ENCODE measurements at regions not wholly inside any gene's neighbourhood (a gene's known extent, or its start where the extent isn't known, plus 50 kb on each side); places are given as distances from the start of the nearest gene placed in this dataset.

DNA sequence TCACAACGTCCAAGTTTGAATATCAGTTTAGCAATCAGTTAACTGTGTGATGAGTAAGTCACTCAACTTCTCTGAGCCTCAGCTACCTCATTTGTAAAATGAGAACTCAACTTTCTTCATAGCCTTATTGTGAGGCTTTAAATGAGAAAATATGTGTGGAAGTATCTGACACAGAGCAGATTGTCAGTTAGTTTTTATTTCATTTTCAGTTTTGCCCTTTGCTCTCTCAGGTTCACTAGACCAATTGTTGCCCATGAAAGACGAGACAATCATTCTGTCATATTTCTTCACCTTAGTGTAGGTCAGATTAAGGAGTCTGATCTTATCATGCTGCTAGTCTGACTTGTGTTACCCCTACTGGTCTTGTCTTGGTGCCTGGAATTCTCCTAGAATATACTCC is 232.8 kb upstream of the PTBP2 start:
- TF ChIP-seq, protein P1, sequence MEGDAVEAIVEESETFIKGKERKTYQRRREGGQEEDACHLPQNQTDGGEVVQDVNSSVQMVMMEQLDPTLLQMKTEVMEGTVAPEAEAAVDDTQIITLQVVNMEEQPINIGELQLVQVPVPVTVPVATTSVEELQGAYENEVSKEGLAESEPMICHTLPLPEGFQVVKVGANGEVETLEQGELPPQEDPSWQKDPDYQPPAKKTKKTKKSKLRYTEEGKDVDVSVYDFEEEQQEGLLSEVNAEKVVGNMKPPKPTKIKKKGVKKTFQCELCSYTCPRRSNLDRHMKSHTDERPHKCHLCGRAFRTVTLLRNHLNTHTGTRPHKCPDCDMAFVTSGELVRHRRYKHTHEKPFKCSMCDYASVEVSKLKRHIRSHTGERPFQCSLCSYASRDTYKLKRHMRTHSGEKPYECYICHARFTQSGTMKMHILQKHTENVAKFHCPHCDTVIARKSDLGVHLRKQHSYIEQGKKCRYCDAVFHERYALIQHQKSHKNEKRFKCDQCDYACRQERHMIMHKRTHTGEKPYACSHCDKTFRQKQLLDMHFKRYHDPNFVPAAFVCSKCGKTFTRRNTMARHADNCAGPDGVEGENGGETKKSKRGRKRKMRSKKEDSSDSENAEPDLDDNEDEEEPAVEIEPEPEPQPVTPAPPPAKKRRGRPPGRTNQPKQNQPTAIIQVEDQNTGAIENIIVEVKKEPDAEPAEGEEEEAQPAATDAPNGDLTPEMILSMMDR (IDR thresholded peaks at IDR 0.05; ENCODE audit: insufficient read depth, low read length, poor library complexity, severe bottlenecking): no peak
- no peak for TF ChIP-seq EZH2phosphoT487 (conservative IDR thresholded peaks at IDR 0.05; ENCODE audit: low read length)
